Mucosa of descending colon (tissue), 3 donors: ENCODE measurements at regions not wholly inside any gene's neighbourhood (a gene's known extent, or its start where the extent isn't known, plus 50 kb on each side); places are given as distances from the start of the nearest gene placed in this dataset.
"Not testable (repeated sequence)": the region's sequence is repeated elsewhere in the genome, so short reads cannot be mapped to it uniquely, and the experiment has no call there.

ENCODE experiments used
- ATAC-seq: fragments of 200-7000 bp; cut with Tn5 transposase; one replicate; pipeline ENCODE4 v1.9.1; 2020; ENCODE audit warnings: mild to moderate bottlenecking, moderate library complexity
- DNase-seq, 3 donors: peaks; one replicate each; pipeline ENCODE4 v3.0.0-alpha.2; 2020
- H3K36me3 ChIP-seq: fragments of 200-600 bp; one replicate; pipeline ENCODE4 v1.8.0; 2021; ENCODE audit warnings: low read depth, mild to moderate bottlenecking
- H3K4me1 ChIP-seq: fragments of 200-600 bp; one replicate; pipeline ENCODE4 v1.8.0; 2021; ENCODE audit warnings: low read depth, mild to moderate bottlenecking
- H3K4me3 ChIP-seq: fragments of 200-600 bp; one replicate; pipeline ENCODE4 v1.8.0; 2021; ENCODE audit warnings: mild to moderate bottlenecking
- H3K9me3 ChIP-seq: fragments of 200-600 bp; one replicate; pipeline ENCODE4 v1.8.0; 2021; ENCODE audit warnings: mild to moderate bottlenecking
- intact Hi-C, 2 donors: fragments of 100-400 bp; cut with DNase I in 1 of 2; cut with micrococcal nuclease in 1 of 2; formaldehyde crosslinking; loops; one replicate each; pipeline versions ENCODE4 v1.11.0 to v1.11.1; 2022; cut with DNase I, micrococcal nuclease
- TF ChIP-seq, protein P1 (sequence below): fragments of 200-600 bp; IDR thresholded peaks from one replicate; pipeline ENCODE4 v1.8.0; 2022; ENCODE audit warnings: antibody characterized with exemption, mild to moderate bottlenecking
- donor health status: DM: no; HTN: no; CAD: no; lungs with moderate emphysema.
- donor health status: DM: no; HTN: no; CAD: no.
- donor health status: DM: no; HTN: yes; CAD: no.

DNA sequence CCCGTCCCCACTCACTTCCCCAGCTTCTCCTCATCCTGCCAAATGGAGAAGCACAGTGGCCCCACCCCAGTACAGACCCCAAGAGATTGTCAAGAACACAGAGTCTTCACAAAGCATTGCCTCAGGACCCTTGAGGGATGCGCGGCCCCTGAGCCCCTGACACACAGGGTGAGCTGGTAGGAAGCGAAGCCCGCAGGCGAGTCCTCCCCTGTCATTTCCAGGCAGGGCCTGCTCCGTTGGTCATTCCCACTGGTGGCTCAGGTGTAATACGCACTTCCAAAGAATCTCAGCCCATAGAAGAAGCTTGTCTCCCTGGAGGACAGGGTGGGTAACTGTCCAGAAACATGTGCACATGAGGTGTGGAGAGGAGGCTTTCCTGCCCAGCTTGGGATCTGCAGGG is 404.2 kb downstream of the THBS2 start:
- H3K4me1 ChIP-seq: peaks cover 3% of the 10 kb centered on the region
- H3K4me3 ChIP-seq: no peak overlapping the region
- TF ChIP-seq, protein P1, sequence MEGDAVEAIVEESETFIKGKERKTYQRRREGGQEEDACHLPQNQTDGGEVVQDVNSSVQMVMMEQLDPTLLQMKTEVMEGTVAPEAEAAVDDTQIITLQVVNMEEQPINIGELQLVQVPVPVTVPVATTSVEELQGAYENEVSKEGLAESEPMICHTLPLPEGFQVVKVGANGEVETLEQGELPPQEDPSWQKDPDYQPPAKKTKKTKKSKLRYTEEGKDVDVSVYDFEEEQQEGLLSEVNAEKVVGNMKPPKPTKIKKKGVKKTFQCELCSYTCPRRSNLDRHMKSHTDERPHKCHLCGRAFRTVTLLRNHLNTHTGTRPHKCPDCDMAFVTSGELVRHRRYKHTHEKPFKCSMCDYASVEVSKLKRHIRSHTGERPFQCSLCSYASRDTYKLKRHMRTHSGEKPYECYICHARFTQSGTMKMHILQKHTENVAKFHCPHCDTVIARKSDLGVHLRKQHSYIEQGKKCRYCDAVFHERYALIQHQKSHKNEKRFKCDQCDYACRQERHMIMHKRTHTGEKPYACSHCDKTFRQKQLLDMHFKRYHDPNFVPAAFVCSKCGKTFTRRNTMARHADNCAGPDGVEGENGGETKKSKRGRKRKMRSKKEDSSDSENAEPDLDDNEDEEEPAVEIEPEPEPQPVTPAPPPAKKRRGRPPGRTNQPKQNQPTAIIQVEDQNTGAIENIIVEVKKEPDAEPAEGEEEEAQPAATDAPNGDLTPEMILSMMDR: no peak
- ATAC-seq (no peak), DNase-seq (no peak)
- H3K36me3 ChIP-seq: no peaks in the 10 kb centered on the region
- intact Hi-C loops: no loop called here
- H3K9me3 ChIP-seq: no peaks in the 10 kb centered on the region

DNA sequence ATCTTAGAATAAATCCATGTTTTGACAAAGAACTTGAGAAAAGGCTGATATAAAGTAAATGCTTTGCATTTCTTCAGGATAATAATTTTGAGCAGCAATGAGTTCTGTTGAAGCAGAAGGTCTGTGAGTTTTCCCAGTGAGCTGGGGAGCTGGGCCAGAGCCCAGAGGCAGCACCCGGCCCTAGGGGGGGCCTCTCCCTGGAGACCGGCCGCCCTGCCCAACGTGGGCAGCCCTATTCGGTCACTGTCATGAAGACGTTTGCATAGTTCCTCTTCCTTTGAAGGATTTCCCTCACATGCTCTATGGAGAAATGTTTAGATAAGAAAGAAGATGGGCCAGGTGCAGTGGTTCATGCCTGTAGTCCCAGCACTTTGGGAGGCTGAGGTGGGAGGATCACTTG is 404.8 kb downstream of the THBS2 start:
- Histone ChIP-seq H3K36me3 (no peaks in the 10 kb centered on the region), H3K9me3 (no peaks in the 10 kb centered on the region), H3K4me3 (no peak overlapping the region), H3K4me1 (peaks cover 3% of the 10 kb centered on the region)
- TF ChIP-seq, protein P1: no peak
- DNase-seq (no peak), ATAC-seq (no peak)
- intact Hi-C loops: no loop called here

DNA sequence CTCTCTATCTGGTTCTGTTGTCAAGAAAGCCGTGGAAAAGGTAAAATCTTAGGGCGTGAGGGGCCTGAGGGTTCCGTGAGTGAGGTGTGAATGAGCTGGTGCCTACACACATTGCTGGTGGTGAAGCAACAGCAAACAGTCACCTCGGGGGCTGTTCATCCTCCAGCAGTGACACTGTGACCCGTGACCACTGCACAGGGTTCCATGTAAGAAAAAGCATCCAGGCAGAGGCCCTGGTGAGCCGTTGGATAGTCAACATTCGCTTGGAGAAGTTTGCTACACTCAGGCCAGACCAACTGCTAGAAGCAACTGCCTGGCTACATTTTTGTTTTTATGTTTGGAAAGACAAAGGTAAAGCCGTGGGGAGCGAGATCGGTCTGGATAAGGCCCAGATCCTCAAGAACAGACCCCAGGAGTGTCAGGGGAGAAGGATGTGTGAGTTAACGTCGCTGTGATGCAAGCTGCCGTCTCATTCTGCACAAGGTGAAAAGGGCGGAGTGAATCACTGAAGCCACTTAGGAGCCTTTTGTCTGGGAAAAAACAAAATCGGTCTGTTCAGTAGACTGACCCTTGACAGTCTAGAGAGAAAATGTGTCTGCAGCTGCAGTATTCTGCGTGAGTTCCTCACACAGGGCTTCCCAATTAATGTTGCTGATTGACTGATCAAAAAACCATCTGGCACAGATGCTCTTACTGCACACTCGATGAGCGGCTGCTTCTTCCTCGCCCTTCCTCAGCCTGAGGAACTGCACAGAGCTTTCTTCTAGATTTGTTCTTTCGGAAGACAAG is 404.0 kb downstream of the SMOC2 start:
- H3K9me3 ChIP-seq: no peaks in the 10 kb centered on the region
- TF ChIP-seq, protein P1: no peak
- H3K4me1 ChIP-seq: no peaks in the 10 kb centered on the region
- no peak overlapping the region for H3K4me3 ChIP-seq
- H3K36me3 ChIP-seq: no peaks in the 10 kb centered on the region
- no peak for ATAC-seq
- no peak for DNase-seq
- intact Hi-C loops: no loop called here

DNA sequence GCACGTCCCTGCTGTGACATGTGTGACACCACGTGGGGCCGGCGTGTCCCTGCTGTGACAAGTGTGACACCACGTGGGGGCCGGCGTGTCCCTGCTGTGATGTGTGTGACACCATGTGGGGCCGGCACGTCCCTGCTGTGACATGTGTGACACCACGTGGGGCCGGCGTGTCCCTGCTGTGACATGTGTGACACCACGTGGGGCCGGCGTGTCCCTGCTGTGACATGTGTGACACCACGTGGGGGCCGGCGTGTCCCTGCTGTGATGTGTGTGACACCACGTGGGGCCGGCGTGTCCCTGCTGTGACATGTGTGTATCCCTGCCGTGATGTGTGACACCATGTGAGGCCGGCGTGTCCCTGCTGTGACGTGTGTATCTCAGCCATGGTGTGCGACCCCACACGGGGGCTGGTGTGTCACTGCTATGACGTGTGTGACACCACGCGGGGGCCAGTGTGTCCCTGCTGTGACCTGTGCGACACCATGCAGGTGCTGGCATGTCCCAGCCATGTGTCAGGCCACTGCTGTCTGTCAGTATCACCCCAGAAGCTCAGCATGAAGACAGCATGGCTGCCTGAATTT is 401.7 kb downstream of the SMOC2 start:
- intact Hi-C loops, H3K4me1 ChIP-seq, H3K36me3 ChIP-seq, H3K4me3 ChIP-seq, H3K9me3 ChIP-seq, DNase-seq, ATAC-seq: not testable (repeated sequence)

DNA sequence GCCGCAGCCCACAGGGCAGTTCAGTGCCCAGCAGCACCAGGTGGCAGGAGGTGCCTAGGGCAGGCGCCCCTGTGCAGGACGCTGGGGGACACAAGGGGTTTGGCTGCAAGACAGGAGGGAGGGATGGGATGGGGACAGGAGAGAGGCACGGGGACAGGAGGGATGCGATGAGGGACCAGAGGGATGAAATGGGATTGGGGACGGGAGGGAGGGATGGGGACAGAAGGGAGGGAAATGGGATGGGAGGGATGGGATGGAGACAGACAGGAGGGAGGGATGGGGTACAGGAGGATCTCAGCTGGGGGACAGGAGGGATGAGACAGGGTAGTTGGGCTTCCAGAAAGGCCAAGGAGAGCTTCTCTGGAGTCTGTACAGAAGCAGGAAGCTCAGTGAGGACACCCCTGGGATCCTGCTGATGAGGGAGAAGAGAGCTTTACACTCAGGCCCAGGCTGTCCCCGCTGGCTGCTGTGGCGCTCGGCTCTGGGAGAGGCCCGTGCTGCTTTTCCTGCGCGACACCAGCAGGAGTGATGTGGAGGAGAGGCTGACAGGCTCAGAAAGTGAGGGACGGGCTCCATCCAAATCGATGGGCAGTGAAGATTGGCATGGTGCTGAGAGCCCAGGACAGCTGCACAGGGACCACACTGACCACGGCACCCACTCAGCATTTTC is 400.8 kb downstream of the SMOC2 start:
- H3K4me1 ChIP-seq: no peaks in the 10 kb centered on the region
- ATAC-seq (no peak), DNase-seq (no peak)
- intact Hi-C loops: no loop called here
- no peak overlapping the region for H3K4me3 ChIP-seq
- H3K9me3 ChIP-seq: no peaks in the 10 kb centered on the region
- no peaks in the 10 kb centered on the region for H3K36me3 ChIP-seq
- TF ChIP-seq, protein P1: no peak

DNA sequence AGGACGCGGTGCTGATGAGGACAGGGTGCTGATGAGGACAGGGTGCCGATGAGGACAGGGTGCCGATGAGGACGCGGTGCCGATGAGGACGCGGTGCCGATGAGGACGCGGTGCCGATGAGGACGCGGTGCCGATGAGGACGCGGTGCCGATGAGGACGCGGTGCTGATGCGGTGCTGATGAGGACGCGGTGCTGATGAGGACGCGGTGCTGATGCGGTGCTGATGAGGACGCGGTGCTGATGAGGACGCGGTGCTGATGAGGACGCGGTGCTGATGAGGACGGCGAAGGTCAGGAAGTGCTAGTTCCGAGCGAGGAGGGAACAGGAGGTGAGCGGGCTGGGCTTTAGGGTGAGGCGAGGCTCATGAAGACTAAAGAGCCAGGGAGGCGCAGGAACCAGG is 399.9 kb downstream of the SMOC2 start:
- H3K9me3 ChIP-seq, intact Hi-C loops, H3K36me3 ChIP-seq, H3K4me3 ChIP-seq, H3K4me1 ChIP-seq: not testable (repeated sequence)
- DNase-seq: peak in 2 of 3 donors; percentile 66 to 87
- peak; percentile 19 for ATAC-seq

DNA sequence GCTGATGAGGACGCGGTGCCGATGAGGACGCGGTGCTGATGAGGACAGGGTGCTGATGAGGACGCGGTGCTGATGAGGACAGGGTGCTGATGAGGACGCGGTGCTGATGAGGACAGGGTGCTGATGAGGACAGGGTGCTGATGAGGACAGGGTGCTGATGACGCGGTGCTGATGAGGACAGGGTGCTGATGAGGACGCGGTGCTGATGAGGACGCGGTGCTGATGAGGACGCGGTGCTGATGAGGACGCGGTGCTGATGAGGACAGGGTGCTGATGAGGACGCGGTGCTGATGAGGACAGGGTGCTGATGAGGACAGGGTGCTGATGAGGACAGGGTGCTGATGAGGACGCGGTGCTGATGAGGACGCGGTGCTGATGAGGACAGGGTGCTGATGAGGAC is 399.3 kb downstream of the SMOC2 start:
- H3K9me3 ChIP-seq, ATAC-seq, H3K4me1 ChIP-seq: not testable (repeated sequence)

More for the DNA sequence above, 399.3 kb downstream of the SMOC2 start:
- H3K36me3 ChIP-seq, DNase-seq, H3K4me3 ChIP-seq, intact Hi-C loops: not testable (repeated sequence)
